ENCODE measurements at regions not wholly inside any gene's neighbourhood (a gene's known extent, or its start where the extent isn't known, plus 50 kb on each side); places are given as distances from the start of the nearest gene placed in this dataset.

DNA sequence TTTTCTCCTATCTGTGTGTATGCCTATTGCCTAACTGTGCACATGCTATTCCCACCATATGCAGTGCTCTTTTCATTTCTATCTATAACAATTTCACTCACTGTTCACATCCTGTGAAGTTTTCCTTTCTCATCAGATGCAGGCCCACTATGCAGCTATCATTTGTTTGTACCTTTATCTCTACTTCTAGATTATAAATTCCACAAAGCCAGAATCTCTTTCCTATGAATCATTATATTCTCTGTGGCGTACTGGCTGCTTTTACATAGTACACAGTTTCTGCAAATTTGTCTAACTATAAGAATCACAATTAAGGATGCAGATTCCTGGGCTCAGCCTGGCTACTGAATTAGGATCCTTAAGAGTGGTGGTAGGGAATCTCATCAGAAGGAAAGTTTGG is 600.8 kb upstream of the ARRDC3 start:
- Histone ChIP-seq H3K4me1 (no peaks in the 10 kb centered on the region), H3K4me3 (no peak overlapping the region), H3K9me3 (no peaks in the 10 kb centered on the region), H3K27ac (no peak overlapping the region), H3K27me3 (replicated peaks in 1 of 7) (no peaks in the 10 kb centered on the region), H3K36me3 (no peaks in the 10 kb centered on the region)
- no peak for DNase-seq
- intact Hi-C loops (cut with DNase I; ENCODE audit: low total_unique reads) = no loop called here
- WGBS, 5 donors = 69 to 96% (median 82%) methylated on average over 1 of the region's 1 CpG
- TF ChIP-seq POLR2AphosphoS5 (IDR thresholded peaks at IDR 0.05) = no peak

DNA sequence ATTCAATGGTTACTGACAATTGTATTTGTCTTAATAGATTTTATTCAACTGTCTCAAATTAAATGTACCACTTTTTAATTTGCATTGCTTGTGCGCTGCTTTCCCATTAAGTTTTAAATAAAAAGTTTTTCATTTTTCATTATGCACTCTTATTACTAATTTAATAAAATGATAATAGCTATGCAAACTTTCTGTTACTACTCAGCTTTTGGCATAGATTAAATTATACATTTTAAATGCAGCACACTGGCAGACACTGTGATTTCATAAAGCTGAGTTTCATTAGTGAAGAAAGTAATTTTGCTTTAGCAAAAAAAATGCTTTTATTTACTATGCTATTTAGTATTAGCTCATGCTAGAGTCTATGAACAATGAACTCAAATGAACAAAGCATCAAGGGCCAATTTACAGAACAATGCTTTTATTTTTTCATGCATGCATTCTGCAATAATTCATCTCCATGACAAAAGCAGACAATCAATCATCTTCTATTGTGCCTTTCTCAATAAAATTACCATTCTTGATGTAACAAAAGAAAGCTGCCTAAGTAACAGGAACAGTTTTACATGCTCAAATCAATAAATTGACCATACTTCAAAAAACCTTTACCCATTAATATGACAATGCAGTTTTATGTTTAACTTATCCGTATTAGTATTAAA is 595.2 kb upstream of the ARRDC3 start:
- no peaks in the 10 kb centered on the region for H3K27me3 ChIP-seq (replicated peaks in 1 of 7)
- no peaks in the 10 kb centered on the region for H3K36me3 ChIP-seq
- intact Hi-C loops (cut with DNase I; ENCODE audit: low total_unique reads) = no loop called here
- H3K9me3 ChIP-seq = no peaks in the 10 kb centered on the region
- TF ChIP-seq POLR2A (IDR thresholded peaks at IDR 0.05) (no peak), POLR2AphosphoS5 (IDR thresholded peaks at IDR 0.05) (no peak)
- TF ChIP-seq, protein P1, sequence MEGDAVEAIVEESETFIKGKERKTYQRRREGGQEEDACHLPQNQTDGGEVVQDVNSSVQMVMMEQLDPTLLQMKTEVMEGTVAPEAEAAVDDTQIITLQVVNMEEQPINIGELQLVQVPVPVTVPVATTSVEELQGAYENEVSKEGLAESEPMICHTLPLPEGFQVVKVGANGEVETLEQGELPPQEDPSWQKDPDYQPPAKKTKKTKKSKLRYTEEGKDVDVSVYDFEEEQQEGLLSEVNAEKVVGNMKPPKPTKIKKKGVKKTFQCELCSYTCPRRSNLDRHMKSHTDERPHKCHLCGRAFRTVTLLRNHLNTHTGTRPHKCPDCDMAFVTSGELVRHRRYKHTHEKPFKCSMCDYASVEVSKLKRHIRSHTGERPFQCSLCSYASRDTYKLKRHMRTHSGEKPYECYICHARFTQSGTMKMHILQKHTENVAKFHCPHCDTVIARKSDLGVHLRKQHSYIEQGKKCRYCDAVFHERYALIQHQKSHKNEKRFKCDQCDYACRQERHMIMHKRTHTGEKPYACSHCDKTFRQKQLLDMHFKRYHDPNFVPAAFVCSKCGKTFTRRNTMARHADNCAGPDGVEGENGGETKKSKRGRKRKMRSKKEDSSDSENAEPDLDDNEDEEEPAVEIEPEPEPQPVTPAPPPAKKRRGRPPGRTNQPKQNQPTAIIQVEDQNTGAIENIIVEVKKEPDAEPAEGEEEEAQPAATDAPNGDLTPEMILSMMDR (IDR thresholded peaks at IDR 0.05 in 8 of 11, conservative IDR thresholded peaks at IDR 0.05 in 3 of 11) = no peak
- WGBS, 5 donors = 75 to 92% (median 87%) methylated on average over 2 of the region's 2 CpGs
- H3K4me3 ChIP-seq = no peak overlapping the region
- H3K4me1 ChIP-seq = no peaks in the 10 kb centered on the region
- H3K27ac ChIP-seq = no peak overlapping the region
- DNase-seq = no peak

DNA sequence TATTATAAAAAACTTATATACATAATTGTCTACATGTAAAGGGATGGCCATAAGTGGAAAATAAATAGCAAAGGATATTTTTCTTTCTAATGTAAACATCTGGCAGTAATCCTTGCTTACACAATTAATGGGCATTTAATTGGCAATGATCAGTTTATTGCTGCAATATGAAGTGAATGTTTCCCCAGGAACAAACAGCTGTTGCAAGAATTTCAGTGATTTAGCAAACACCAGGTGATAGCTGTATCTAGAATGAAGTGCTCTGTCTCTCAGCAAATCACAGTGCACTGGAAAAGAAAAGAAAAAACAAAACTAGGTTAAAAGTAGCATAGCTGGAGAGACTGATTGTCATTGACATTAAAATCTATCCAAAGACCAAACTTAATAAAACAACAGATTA is 594.5 kb upstream of the ARRDC3 start:
- H3K27ac ChIP-seq = no peak overlapping the region
- no peaks in the 10 kb centered on the region for H3K4me1 ChIP-seq
- H3K4me3 ChIP-seq = no peak overlapping the region
- TF ChIP-seq, protein P1 (IDR thresholded peaks at IDR 0.05 in 8 of 11, conservative IDR thresholded peaks at IDR 0.05 in 3 of 11) = no peak
- TF ChIP-seq POLR2A (IDR thresholded peaks at IDR 0.05) = no peak
- no peak for TF ChIP-seq POLR2AphosphoS5 (IDR thresholded peaks at IDR 0.05)
- no peaks in the 10 kb centered on the region for H3K27me3 ChIP-seq (replicated peaks in 1 of 7)
- no peak for DNase-seq
- no peaks in the 10 kb centered on the region for H3K9me3 ChIP-seq
- intact Hi-C loops (cut with DNase I; ENCODE audit: low total_unique reads) = no loop called here
- H3K36me3 ChIP-seq = no peaks in the 10 kb centered on the region

DNA sequence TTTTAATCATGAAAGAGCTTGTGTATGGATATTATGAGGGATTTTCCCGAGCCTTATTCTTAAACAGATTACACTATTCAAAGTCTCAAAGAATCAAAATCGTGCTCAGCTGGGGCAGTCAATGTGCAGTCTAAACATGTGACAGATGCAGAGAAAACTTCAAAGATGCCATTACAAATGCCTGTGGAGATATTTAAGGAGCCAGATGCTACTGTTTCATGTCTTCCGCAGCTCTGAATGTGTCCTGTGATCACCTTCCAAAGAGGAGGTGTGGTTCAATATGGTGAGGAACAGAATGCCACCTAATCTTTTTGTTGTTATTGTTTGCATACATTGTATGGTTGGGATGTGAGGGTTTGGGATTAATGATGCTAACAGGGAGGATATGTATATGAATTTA is 593.3 kb upstream of the ARRDC3 start:
- no peak overlapping the region for H3K4me3 ChIP-seq
- 69 to 81% (median 69%) methylated on average over 3 of the region's 3 CpGs for WGBS, 5 donors
- DNase-seq = no peak
- H3K4me1 ChIP-seq = no peaks in the 10 kb centered on the region
- TF ChIP-seq POLR2AphosphoS5 (IDR thresholded peaks at IDR 0.05) (no peak), POLR2A (IDR thresholded peaks at IDR 0.05) (no peak)
- TF ChIP-seq, protein P1 (IDR thresholded peaks at IDR 0.05 in 8 of 11, conservative IDR thresholded peaks at IDR 0.05 in 3 of 11) = no peak
- H3K27ac ChIP-seq = no peak overlapping the region
- intact Hi-C loops (cut with DNase I; ENCODE audit: low total_unique reads) = no loop called here
- no peaks in the 10 kb centered on the region for H3K27me3 ChIP-seq (replicated peaks in 1 of 7)
- no peaks in the 10 kb centered on the region for H3K36me3 ChIP-seq
- no peaks in the 10 kb centered on the region for H3K9me3 ChIP-seq

DNA sequence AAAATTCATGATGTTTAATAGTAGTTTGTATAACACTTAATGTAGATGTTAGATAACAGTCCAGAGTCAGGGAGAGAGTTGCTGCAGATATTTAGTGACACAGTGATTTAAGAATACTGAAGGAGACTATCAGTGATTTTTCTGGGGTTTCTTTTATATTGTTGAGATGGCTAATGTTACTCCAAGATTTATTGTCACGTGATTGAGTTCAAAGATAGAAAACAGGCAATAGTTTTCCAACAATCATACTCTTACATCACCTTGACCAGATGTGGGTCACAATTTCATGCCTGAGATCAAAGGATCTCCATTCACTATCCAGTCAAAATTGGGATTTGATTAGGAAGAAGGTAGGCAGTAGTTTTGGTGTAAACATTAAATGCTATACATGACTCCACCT is 580.0 kb upstream of the ARRDC3 start:
- intact Hi-C loops (cut with DNase I; ENCODE audit: low total_unique reads) = no loop called here
- H3K36me3 ChIP-seq = no peaks in the 10 kb centered on the region
- DNase-seq = no peak
- 62 to 82% (median 79%) methylated on average over 1 of the region's 1 CpG for WGBS, 5 donors
- H3K27me3 ChIP-seq (replicated peaks in 1 of 7) = no peaks in the 10 kb centered on the region
- H3K27ac ChIP-seq = no peak overlapping the region
- H3K4me3 ChIP-seq = no peak overlapping the region
- no peaks in the 10 kb centered on the region for H3K4me1 ChIP-seq
- peaks cover 0 to 14% (median 0%) of the 10 kb centered on the region in 8 donors for H3K9me3 ChIP-seq
- TF ChIP-seq POLR2AphosphoS5 (IDR thresholded peaks at IDR 0.05) (no peak), POLR2A (IDR thresholded peaks at IDR 0.05) (no peak)
- TF ChIP-seq, protein P1 (IDR thresholded peaks at IDR 0.05 in 8 of 11, conservative IDR thresholded peaks at IDR 0.05 in 3 of 11) = no peak

Data from spleen (tissue), 11 donors.